Natural killer cell (primary cell): ENCODE measurements at regions not wholly inside any gene's neighbourhood (a gene's known extent, or its start where the extent isn't known, plus 50 kb on each side); places are given as distances from the start of the nearest gene placed in this dataset.

Experiments
- ATAC-seq, 3 donors: fragments of 150-1000 bp in 2 of 3; fragments of 200-7000 bp in 1 of 3; cut with Tn5 transposase; 1 replicate in 1 of 3; 2 replicates in 2 of 3; pipeline ENCODE4 v1.10.0; 2021; ENCODE audit warnings: mild to moderate bottlenecking in 2 of 3, moderate library complexity in 2 of 3
- DNase-seq, 2 donors: peaks; one replicate each; pipeline versions ENCODE4 v3.0.0 to v3.0.0-alpha.2; 2013 to 2021; ENCODE audit warnings: mixed read lengths in 1 of 2
- H3K27ac ChIP-seq: one replicate; pipeline ENCODE4 v1.5.1; 2013; ENCODE audit warnings: mild to moderate bottlenecking, low read length
- H3K27me3 ChIP-seq: one replicate; pipeline ENCODE4 v1.6.1; 2013; ENCODE audit warnings: low read length; ENCODE audit not compliant: control insufficient read depth, insufficient read depth
- H3K36me3 ChIP-seq: one replicate; pipeline ENCODE4 v1.6.1; 2013; ENCODE audit warnings: low read length; ENCODE audit not compliant: control insufficient read depth, insufficient read depth
- H3K4me1 ChIP-seq: one replicate; pipeline ENCODE4 v1.6.1; 2013; ENCODE audit warnings: low read length; ENCODE audit not compliant: control insufficient read depth, insufficient read depth
- H3K4me3 ChIP-seq: one replicate; pipeline ENCODE4 v1.5.1; 2013; ENCODE audit warnings: low read length
- H3K9me3 ChIP-seq: one replicate; pipeline ENCODE4 v1.6.1; 2013; ENCODE audit warnings: low read length; ENCODE audit not compliant: control insufficient read depth, insufficient read depth
- H3K27ac Mint-ChIP-seq, 2 donors: one replicate each; pipeline ENCODE4 v1.8.0; 2022; ENCODE audit warnings: mild to moderate bottlenecking in 2 of 2, mixed read lengths in 2 of 2, moderate library complexity in 1 of 2
- H3K27me3 Mint-ChIP-seq, 2 donors: one replicate each; pipeline ENCODE4 v1.8.0; 2022; ENCODE audit warnings: low read depth in 2 of 2, mixed read lengths in 2 of 2
- H3K36me3 Mint-ChIP-seq: one replicate; pipeline ENCODE4 v1.8.0; 2022; ENCODE audit warnings: mixed read lengths
- H3K4me1 Mint-ChIP-seq, 2 donors: one replicate each; pipeline ENCODE4 v1.8.0; 2022; ENCODE audit warnings: mixed read lengths in 2 of 2
- H3K4me3 Mint-ChIP-seq: one replicate; pipeline ENCODE4 v1.8.0; 2022; ENCODE audit warnings: mild to moderate bottlenecking, moderate library complexity, mixed read lengths
- H3K9me3 Mint-ChIP-seq, 2 donors: one replicate each; pipeline ENCODE4 v1.8.0; 2022; ENCODE audit warnings: mixed read lengths in 2 of 2
- WGBS: methylation state at CpG from one replicate; pipeline ENCODE4 v1.1.7; 2013; ENCODE audit warnings: missing lambda C conversion rate; ENCODE audit not compliant: insufficient coverage; 5-methylcytosine and 5-hydroxymethylcytosine counted together
- intact Hi-C: fragments of 100-400 bp; cut with micrococcal nuclease; formaldehyde crosslinking; loops from one replicate; pipeline ENCODE4 v1.14.2; 2022
- TF ChIP-seq, protein P1 (sequence below): fragments of 200-600 bp; IDR thresholded peaks from one replicate; pipeline ENCODE4 v1.8.0; 2022; ENCODE audit warnings: antibody characterized with exemption

DNA sequence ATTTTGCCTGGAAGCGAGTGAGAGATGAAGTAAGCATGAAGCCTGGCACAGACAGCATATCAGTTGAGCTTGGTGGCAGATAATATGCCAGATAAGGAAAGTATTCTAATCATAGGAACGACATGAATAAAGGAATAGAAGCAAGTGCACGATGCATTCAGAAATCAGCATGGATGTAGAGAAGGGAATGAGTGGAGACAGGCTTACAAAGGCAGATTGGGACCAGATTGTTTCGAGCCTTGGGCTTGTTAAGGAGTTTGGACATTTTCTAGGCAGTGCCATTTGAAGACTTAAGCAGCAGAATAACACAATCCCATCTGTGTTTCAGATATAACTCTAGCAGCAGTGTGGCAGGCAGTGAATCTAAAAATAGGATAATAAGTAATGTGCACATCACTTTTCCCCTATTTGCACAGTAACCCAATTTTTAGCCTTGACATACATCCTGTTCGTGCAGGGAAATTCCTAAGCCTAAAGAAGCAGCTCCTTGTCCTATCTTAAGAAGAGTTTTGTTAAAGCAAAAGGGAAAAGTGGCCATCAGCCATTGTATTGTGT is 450.2 kb downstream of the PLCL1 start:
- Histone ChIP-seq H3K27ac (no peak overlapping the region), H3K4me1 (no peaks in the 10 kb centered on the region), H3K36me3 (no peaks in the 10 kb centered on the region), H3K9me3 (no peaks in the 10 kb centered on the region), H3K4me3 (no peak overlapping the region), H3K27me3 (no peaks in the 10 kb centered on the region)
- H3K36me3 Mint-ChIP-seq = no peaks in the 10 kb centered on the region
- ATAC-seq (no peak), DNase-seq (no peak)
- intact Hi-C loops = no loop called here
- 80% methylated on average over 4 of the region's 5 CpGs for WGBS
- H3K27me3 Mint-ChIP-seq = peaks cover 0 to 3% of the 10 kb centered on the region in 2 donors
- no peaks in the 10 kb centered on the region for H3K4me1 Mint-ChIP-seq
- no peaks in the 10 kb centered on the region for H3K9me3 Mint-ChIP-seq
- no peak overlapping the region for H3K27ac Mint-ChIP-seq
- H3K4me3 Mint-ChIP-seq = no peak overlapping the region
- TF ChIP-seq, protein P1, sequence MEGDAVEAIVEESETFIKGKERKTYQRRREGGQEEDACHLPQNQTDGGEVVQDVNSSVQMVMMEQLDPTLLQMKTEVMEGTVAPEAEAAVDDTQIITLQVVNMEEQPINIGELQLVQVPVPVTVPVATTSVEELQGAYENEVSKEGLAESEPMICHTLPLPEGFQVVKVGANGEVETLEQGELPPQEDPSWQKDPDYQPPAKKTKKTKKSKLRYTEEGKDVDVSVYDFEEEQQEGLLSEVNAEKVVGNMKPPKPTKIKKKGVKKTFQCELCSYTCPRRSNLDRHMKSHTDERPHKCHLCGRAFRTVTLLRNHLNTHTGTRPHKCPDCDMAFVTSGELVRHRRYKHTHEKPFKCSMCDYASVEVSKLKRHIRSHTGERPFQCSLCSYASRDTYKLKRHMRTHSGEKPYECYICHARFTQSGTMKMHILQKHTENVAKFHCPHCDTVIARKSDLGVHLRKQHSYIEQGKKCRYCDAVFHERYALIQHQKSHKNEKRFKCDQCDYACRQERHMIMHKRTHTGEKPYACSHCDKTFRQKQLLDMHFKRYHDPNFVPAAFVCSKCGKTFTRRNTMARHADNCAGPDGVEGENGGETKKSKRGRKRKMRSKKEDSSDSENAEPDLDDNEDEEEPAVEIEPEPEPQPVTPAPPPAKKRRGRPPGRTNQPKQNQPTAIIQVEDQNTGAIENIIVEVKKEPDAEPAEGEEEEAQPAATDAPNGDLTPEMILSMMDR = no peak

DNA sequence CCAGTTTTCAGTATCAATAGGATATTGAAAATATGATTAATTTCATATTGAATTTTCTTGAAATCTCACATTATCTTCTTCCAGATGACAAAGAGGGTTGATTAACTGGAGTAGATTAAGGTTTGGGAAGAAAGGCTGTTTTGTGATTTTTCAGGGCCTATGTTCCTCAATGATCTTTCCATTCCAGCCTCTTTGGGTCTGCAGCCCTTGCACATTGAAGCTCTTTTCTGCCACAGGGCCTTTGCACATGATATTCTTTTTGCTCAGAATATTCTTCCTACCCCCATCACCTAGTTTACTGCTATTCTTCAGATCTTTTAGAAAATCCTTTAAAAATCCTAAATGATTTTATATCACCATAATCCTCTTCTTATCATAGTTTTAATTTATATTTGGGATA is 449.6 kb downstream of the PLCL1 start:
- no peak for DNase-seq
- H3K4me3 Mint-ChIP-seq = no peak overlapping the region
- H3K36me3 Mint-ChIP-seq = no peaks in the 10 kb centered on the region
- no peak overlapping the region for H3K4me3 ChIP-seq
- no peaks in the 10 kb centered on the region for H3K9me3 ChIP-seq
- TF ChIP-seq, protein P1 = no peak
- H3K27me3 ChIP-seq = no peaks in the 10 kb centered on the region
- no peaks in the 10 kb centered on the region for H3K9me3 Mint-ChIP-seq
- no peaks in the 10 kb centered on the region for H3K36me3 ChIP-seq
- no peak for ATAC-seq
- no peak overlapping the region for H3K27ac ChIP-seq
- no peaks in the 10 kb centered on the region for H3K4me1 ChIP-seq
- no peaks in the 10 kb centered on the region for H3K4me1 Mint-ChIP-seq
- intact Hi-C loops = no loop called here
- H3K27ac Mint-ChIP-seq = no peak overlapping the region
- H3K27me3 Mint-ChIP-seq = peaks cover 0 to 3% of the 10 kb centered on the region in 2 donors

DNA sequence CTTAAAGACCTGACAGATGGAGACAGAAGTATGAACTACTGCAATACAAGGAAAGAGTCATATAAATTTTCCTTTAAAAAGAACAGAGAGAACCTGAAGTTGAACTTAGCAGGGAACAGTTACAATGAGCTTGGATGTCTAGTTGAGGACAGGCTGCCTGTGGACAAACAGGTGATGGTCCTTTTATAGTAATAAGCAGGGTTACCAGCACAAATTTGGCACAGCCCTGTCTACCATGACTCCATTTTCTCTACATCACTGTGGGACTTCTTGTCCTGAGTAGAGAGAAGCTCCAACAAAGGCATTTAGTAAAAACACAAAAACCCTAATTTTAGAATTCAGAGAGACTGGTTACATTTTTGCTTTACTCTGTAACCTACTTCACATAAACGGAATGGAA is 448.1 kb downstream of the PLCL1 start:
- Histone ChIP-seq H3K4me3 (no peak overlapping the region), H3K36me3 (no peaks in the 10 kb centered on the region), H3K9me3 (no peaks in the 10 kb centered on the region), H3K4me1 (no peaks in the 10 kb centered on the region), H3K27ac (no peak overlapping the region), H3K27me3 (no peaks in the 10 kb centered on the region)
- ATAC-seq (no peak), DNase-seq (no peak)
- H3K36me3 Mint-ChIP-seq = no peaks in the 10 kb centered on the region
- H3K4me3 Mint-ChIP-seq = no peak overlapping the region
- peaks cover 3% of the 10 kb centered on the region in 2 donors for H3K27me3 Mint-ChIP-seq
- intact Hi-C loops = no loop called here
- H3K4me1 Mint-ChIP-seq = no peaks in the 10 kb centered on the region
- TF ChIP-seq, protein P1 = no peak
- WGBS = no CpG with 5 or more reads among the region's 1 CpG
- no peak overlapping the region for H3K27ac Mint-ChIP-seq
- H3K9me3 Mint-ChIP-seq = peaks cover 0 to 2% of the 10 kb centered on the region in 2 donors

DNA sequence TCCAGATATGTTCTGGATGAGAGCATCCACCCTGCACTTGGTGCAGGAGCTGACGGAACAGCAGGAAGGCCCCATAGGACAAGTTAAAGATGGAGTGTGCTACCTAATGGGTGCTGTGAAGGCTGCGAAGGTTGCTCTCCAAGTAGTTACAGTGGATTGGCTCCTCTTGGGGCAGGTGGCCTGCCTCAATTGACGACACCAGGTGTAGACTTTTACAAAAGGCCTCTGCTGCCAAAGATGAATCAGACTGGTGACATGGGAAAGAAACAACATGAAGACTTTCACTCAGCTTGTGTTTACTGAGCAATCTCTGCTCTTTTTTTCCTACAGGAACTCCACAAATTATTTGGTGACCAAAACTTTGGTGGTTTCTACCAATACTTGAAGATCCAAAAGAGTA is 437.7 kb downstream of the PLCL1 start:
- no peak for ATAC-seq
- 86% methylated on average over 3 of the region's 3 CpGs for WGBS
- H3K9me3 Mint-ChIP-seq = no peaks in the 10 kb centered on the region

More for the DNA sequence above, 437.7 kb downstream of the PLCL1 start:
- Histone ChIP-seq H3K4me3 (no peak overlapping the region), H3K27me3 (no peaks in the 10 kb centered on the region), H3K9me3 (no peaks in the 10 kb centered on the region), H3K27ac (no peak overlapping the region), H3K36me3 (no peaks in the 10 kb centered on the region), H3K4me1 (no peaks in the 10 kb centered on the region)
- TF ChIP-seq, protein P1 = no peak
- no peaks in the 10 kb centered on the region for H3K27me3 Mint-ChIP-seq
- intact Hi-C loops = no loop called here
- no peak overlapping the region for H3K27ac Mint-ChIP-seq
- H3K36me3 Mint-ChIP-seq = no peaks in the 10 kb centered on the region
- no peak for DNase-seq
- H3K4me3 Mint-ChIP-seq = no peak overlapping the region
- H3K4me1 Mint-ChIP-seq = no peaks in the 10 kb centered on the region
